ENCODE measurements at regions not wholly inside any gene's neighbourhood (a gene's known extent, or its start where the extent isn't known, plus 50 kb on each side); places are given as distances from the start of the nearest gene placed in this dataset.

DNA sequence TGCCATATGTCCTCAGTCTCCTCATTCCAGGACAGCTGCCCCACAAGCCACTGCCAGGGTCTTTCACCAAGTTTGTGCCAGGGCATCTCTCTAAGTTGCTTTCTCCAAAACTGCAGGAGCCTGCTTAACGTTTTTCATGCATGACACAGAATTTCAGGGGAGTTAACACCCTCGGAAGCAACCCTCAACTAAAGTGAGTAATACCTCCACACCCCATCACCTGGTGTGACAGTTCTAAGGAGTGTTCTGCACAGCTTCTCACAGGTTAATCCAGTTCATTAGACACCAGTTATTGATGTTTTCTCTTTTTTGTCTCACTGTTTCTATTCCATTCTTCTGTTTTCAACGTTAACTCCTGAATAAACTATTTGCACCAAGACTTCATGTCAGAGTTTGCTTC is 115.0 kb downstream of the BACH1 start:
- no peaks in the 10 kb centered on the region for H3K9me3 ChIP-seq (replicated peaks; ENCODE audit: control insufficient read depth, insufficient read depth, low read depth, low read length)
- no peak for FAIRE-seq
- ATAC-seq: no peak
- in situ Hi-C loops (cut with MboI) (no loop called here), intact Hi-C loops (cut with micrococcal nuclease) (no loop called here)
- ChIA-PET CTCF (ENCODE audit: low intra/inter-chr PET ratio) (no interaction called here), POLR2A (no interaction called here)
- no peaks in the 10 kb centered on the region for H4K20me1 ChIP-seq (replicated peaks; ENCODE audit: control insufficient read depth, insufficient read depth, low read length)
- no peak overlapping the region for H3K4me2 ChIP-seq (ENCODE audit: insufficient read depth, low read length)
- H3K9me1 ChIP-seq (ENCODE audit: control insufficient read depth, insufficient read depth, low read length): no peaks in the 10 kb centered on the region
- no peaks in the 10 kb centered on the region for H3K79me2 ChIP-seq (ENCODE audit: control insufficient read depth, insufficient read depth, low read length)
- no peak overlapping the region for H3K27ac ChIP-seq (ENCODE audit: extremely low read depth, low read depth, low read length)
- no TSS peak for BruUV-seq (replicated peaks)
- no peak overlapping the region for H3K9ac ChIP-seq (ENCODE audit: insufficient read depth in 1 of 2, low read depth in 2 of 2, low read length in 2 of 2)
- 44% methylated on average over 3 of the region's 3 CpGs for WGBS (ENCODE audit: insufficient coverage, low coverage, missing lambda C conversion rate)
- no peaks in the 10 kb centered on the region for H3K27me3 ChIP-seq (ENCODE audit: control insufficient read depth in 2 of 2, insufficient read depth in 2 of 2, low read length in 2 of 2)
- no peaks in the 10 kb centered on the region for H3K36me3 ChIP-seq (ENCODE audit: control insufficient read depth, insufficient read depth, low read length)
- no peak overlapping the region for H2AFZ ChIP-seq (ENCODE audit: low read depth, low read length)
- no peak for DNase-seq (ENCODE audit: extremely low read depth in 1 of 4, low spot score in 3 of 4)
- H3K4me1 ChIP-seq (replicated peaks in 1 of 2; ENCODE audit: control insufficient read depth in 2 of 2, insufficient read depth in 2 of 2, low read length in 2 of 2): no peaks in the 10 kb centered on the region
- no peak overlapping the region for H3K4me3 ChIP-seq
- TF ChIP-seq ZNF282 (CRISPR knock-in tag; IDR thresholded peaks at IDR 0.05) (no peak), ZNF347 (CRISPR knock-in tag; IDR thresholded peaks at IDR 0.05; ENCODE audit: low read depth) (no peak), TCF7L2 (IDR thresholded peaks at IDR 0.05; ENCODE audit: low read depth, low read length) (no peak), RFX7 (CRISPR knock-in tag; IDR thresholded peaks at IDR 0.05) (no peak), JUN (IDR thresholded peaks at IDR 0.05; ENCODE audit: borderline replicate concordance, low read depth, low read length) (no peak), JUN (CRISPR knock-in tag; IDR thresholded peaks at IDR 0.05; ENCODE audit: borderline replicate concordance) (no peak), CBX1 (IDR thresholded peaks at IDR 0.05; ENCODE audit: low read depth) (no peak), SETDB1 (IDR thresholded peaks at IDR 0.05; ENCODE audit: low read length) (no peak), SAFB2 (IDR thresholded peaks at IDR 0.05; ENCODE audit: borderline replicate concordance, low read depth, low read length, severe bottlenecking) (no peak), HDAC6 (IDR thresholded peaks at IDR 0.05; ENCODE audit: low read depth, low read length) (no peak), BRCA1 (IDR thresholded peaks at IDR 0.05) (no peak), BRCA1 (CRISPR knock-in tag; IDR thresholded peaks at IDR 0.05) (no peak), HNRNPLL (IDR thresholded peaks at IDR 0.05; ENCODE audit: low read depth, low read length, poor library complexity, severe bottlenecking) (no peak), FOXK1 (CRISPR knock-in tag; IDR thresholded peaks at IDR 0.05; ENCODE audit: borderline replicate concordance) (no peak), SPI1 (IDR thresholded peaks at IDR 0.05; ENCODE audit: borderline replicate concordance, low read depth, low read length) (no peak)
- TF ChIP-seq, protein P1, sequence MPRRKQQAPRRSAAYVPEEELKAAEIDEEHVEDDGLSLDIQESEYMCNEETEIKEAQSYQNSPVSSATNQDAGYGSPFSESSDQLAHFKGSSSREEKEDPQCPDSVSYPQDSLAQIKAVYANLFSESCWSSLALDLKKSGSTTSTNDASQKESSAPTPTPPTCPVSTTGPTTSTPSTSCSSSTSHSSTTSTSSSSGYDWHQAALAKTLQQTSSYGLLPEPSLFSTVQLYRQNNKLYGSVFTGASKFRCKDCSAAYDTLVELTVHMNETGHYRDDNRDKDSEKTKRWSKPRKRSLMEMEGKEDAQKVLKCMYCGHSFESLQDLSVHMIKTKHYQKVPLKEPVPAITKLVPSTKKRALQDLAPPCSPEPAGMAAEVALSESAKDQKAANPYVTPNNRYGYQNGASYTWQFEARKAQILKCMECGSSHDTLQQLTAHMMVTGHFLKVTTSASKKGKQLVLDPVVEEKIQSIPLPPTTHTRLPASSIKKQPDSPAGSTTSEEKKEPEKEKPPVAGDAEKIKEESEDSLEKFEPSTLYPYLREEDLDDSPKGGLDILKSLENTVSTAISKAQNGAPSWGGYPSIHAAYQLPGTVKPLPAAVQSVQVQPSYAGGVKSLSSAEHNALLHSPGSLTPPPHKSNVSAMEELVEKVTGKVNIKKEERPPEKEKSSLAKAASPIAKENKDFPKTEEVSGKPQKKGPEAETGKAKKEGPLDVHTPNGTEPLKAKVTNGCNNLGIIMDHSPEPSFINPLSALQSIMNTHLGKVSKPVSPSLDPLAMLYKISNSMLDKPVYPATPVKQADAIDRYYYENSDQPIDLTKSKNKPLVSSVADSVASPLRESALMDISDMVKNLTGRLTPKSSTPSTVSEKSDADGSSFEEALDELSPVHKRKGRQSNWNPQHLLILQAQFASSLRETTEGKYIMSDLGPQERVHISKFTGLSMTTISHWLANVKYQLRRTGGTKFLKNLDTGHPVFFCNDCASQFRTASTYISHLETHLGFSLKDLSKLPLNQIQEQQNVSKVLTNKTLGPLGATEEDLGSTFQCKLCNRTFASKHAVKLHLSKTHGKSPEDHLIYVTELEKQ (CRISPR knock-in tag; IDR thresholded peaks at IDR 0.05): no peak
- TF ChIP-seq, protein P2, sequence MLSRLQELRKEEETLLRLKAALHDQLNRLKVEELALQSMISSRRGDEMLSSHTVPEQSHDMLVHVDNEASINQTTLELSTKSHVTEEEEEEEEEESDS (CRISPR knock-in tag; IDR thresholded peaks at IDR 0.05): no peak
